B cell (primary cell): ENCODE measurements at regions not wholly inside any gene's neighbourhood (a gene's known extent, or its start where the extent isn't known, plus 50 kb on each side); places are given as distances from the start of the nearest gene placed in this dataset.

Source experiments
- ATAC-seq: fragments of 200-7000 bp; cut with Tn5 transposase; one replicate; pipeline ENCODE4 v1.10.0; 2021; ENCODE audit warnings: low read depth, mild to moderate bottlenecking, moderate number of reproducible peaks, moderate library complexity
- CTCF ChIA-PET: fragments of 350-600 bp; sonication (Branson Sonifier 250); formaldehyde crosslinking; loops from one replicate; lab custom pipeline; 2021; ENCODE audit warnings: antibody characterized with exemption, inconsistent platforms; lab: Charles Lee
- POLR2A ChIA-PET: fragments of 350-600 bp; sonication (Branson Sonifier 250); formaldehyde crosslinking; loops from one replicate; lab custom pipeline; 2021; ENCODE audit warnings: antibody characterized with exemption; lab: Charles Lee
- DNase-seq: peaks from one replicate; pipeline ENCODE4 v3.0.0; 2013
- H2AFZ ChIP-seq: 2 replicates; pipeline ENCODE4 v1.6.1; 2012; ENCODE audit warnings: mild to moderate bottlenecking, low read depth, low read length; ENCODE audit not compliant: insufficient read depth, poor library complexity, severe bottlenecking
- H3K27ac ChIP-seq, 2 donors: 1 replicate in 1 of 2; 2 replicates in 1 of 2; pipeline ENCODE4 v1.5.1; 2012 to 2013; ENCODE audit warnings: low read length in 2 of 2, mild to moderate bottlenecking in 2 of 2, moderate library complexity in 1 of 2
- H3K27me3 ChIP-seq, 4 experiments: fragments of 200-600 bp in 1 of 4; sonication (generic) in 1 of 4; replicated peaks in 1 of 4; 1 replicate in 2 of 4; 2 replicates in 2 of 4; pipeline versions ENCODE4 v1.6.1 to v1.7.0; 2013 to 2016; ENCODE audit warnings: low read length in 3 of 4, mild to moderate bottlenecking in 2 of 4, mixed read lengths in 1 of 4, moderate library complexity in 1 of 4; ENCODE audit not compliant: insufficient read depth in 4 of 4, control insufficient read depth in 3 of 4; ENCODE audit errors: control extremely low read depth in 1 of 4
- H3K36me3 ChIP-seq, 2 experiments: replicated peaks in 1 of 2; 1 replicate in 1 of 2; 2 replicates in 1 of 2; pipeline versions ENCODE4 v1.6.1 to v1.7.1; 2013; ENCODE audit warnings: low read length in 1 of 2; ENCODE audit not compliant: insufficient read depth in 2 of 2, control insufficient read depth in 1 of 2; ENCODE audit errors: control extremely low read depth in 1 of 2, extremely low read depth in 1 of 2
- H3K4me1 ChIP-seq, 2 donors: fragments of 200-600 bp in 1 of 2; sonication (generic) in 1 of 2; 1 replicate in 1 of 2; 2 replicates in 1 of 2; pipeline versions ENCODE4 v1.5.1 to v1.6.1; 2013 to 2017; ENCODE audit warnings: low read length in 2 of 2; ENCODE audit not compliant: control insufficient read depth in 2 of 2, insufficient read depth in 2 of 2
- H3K4me2 ChIP-seq: replicated peaks from 2 replicates; pipeline ENCODE3; 2012; ENCODE audit warnings: mild to moderate bottlenecking, low read depth, low read length; ENCODE audit not compliant: poor library complexity, severe bottlenecking
- H3K4me3 ChIP-seq, 5 experiments: fragments of 200-600 bp in 1 of 5; sonication (generic) in 1 of 5; 1 replicate in 3 of 5; 2 replicates in 2 of 5; pipeline versions ENCODE4 v1.5.1 to v1.7.0; 2011 to 2016; ENCODE audit warnings: low read length in 4 of 5, mild to moderate bottlenecking in 4 of 5, low read depth in 2 of 5, control low read depth in 1 of 5, moderate library complexity in 1 of 5; ENCODE audit not compliant: insufficient read depth in 1 of 5; ENCODE audit errors: control extremely low read depth in 1 of 5, extremely low read depth in 1 of 5
- H3K79me2 ChIP-seq: fragments of 200-600 bp; sonication (generic); one replicate; pipeline ENCODE4 v1.6.0; 2016; ENCODE audit warnings: low read length; ENCODE audit not compliant: control insufficient read depth, insufficient read depth
- H3K9ac ChIP-seq: fragments of 200-600 bp; sonication (generic); 2 replicates; pipeline ENCODE4 v1.6.1; 2017; ENCODE audit warnings: mild to moderate bottlenecking, low read length, moderate library complexity
- H3K9me3 ChIP-seq, 3 donors: one replicate each; pipeline versions ENCODE4 v1.6.1 to v1.7.1; 2013; ENCODE audit warnings: low read length in 2 of 3; ENCODE audit not compliant: control insufficient read depth in 2 of 3, insufficient read depth in 1 of 3; ENCODE audit errors: control extremely low read depth in 1 of 3
- H4K20me1 ChIP-seq: 2 replicates; pipeline ENCODE4 v1.6.0; 2012; ENCODE audit warnings: mild to moderate bottlenecking, low read length; ENCODE audit not compliant: insufficient read depth, control insufficient read depth, poor library complexity, severe bottlenecking
- H3K27ac Mint-ChIP-seq: one replicate; pipeline ENCODE4 v1.8.0; 2021; ENCODE audit warnings: mixed read lengths
- H3K27me3 Mint-ChIP-seq: one replicate; pipeline ENCODE4 v1.8.0; 2021; ENCODE audit warnings: mixed read lengths
- H3K4me1 Mint-ChIP-seq: one replicate; pipeline ENCODE4 v1.8.0; 2021; ENCODE audit warnings: mixed read lengths
- H3K4me3 Mint-ChIP-seq: one replicate; pipeline ENCODE4 v1.8.0; 2021; ENCODE audit warnings: mixed read lengths
- H3K9me3 Mint-ChIP-seq: one replicate; pipeline ENCODE4 v1.8.0; 2022; ENCODE audit warnings: mixed read lengths; ENCODE audit not compliant: insufficient read depth
- EZH2 ChIP-seq: IDR thresholded peaks from 2 replicates; pipeline ENCODE4 v1.6.1; 2012; ENCODE audit warnings: borderline replicate concordance, low read depth, mild to moderate bottlenecking, moderate library complexity, low read length; ENCODE audit not compliant: insufficient read depth, poor library complexity, severe bottlenecking
- WGBS: methylation state at CpG from one replicate; pipeline ENCODE4 v1.1.5; 2013; ENCODE audit warnings: missing lambda C conversion rate; ENCODE audit not compliant: insufficient coverage; 5-methylcytosine and 5-hydroxymethylcytosine counted together
- intact Hi-C: fragments of 100-400 bp; cut with micrococcal nuclease; formaldehyde crosslinking; loops from one replicate; pipeline ENCODE4 v1.10.0; 2022
- TF ChIP-seq, protein P1 (sequence below): fragments of 200-600 bp; IDR thresholded peaks from one replicate; pipeline ENCODE4 v1.8.0; 2022; ENCODE audit warnings: antibody characterized with exemption, mild to moderate bottlenecking

DNA sequence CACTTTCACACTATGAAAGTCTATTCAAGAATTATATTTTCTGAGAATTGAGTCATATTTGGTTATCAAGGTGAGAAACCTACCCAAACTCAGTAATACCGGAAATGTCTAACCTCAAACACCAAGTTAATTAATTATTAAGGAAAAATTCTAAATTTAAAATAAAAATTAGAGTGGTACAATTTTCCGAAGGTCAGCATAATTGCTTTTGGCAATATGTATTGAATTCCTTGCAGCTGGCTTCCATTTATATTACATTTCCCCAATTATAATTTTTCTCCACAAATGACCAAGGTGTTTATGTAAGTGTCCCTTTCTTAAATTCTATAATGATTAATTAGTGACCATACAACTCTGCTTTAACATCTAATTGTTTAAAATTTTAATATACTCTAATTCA, 316.0 kb upstream of the IRAK1BP1 start:
- Histone ChIP-seq H3K79me2 (no peaks in the 10 kb centered on the region), H3K9me3 (peaks cover 0 to 6% (median 3%) of the 10 kb centered on the region in 3 donors), H3K27me3 (no peaks in the 10 kb centered on the region), H3K27ac (no peak overlapping the region), H3K4me1 (no peaks in the 10 kb centered on the region), H3K9ac (no peak overlapping the region), H2AFZ (no peak overlapping the region), H3K4me2 (no peak overlapping the region), H3K4me3 (no peak overlapping the region), H4K20me1 (no peaks in the 10 kb centered on the region), H3K36me3 (no peaks in the 10 kb centered on the region)
- Mint-ChIP-seq H3K4me1 (no peaks in the 10 kb centered on the region), H3K9me3 (peaks cover 14% of the 10 kb centered on the region), H3K4me3 (no peak overlapping the region), H3K27ac (no peak overlapping the region), H3K27me3 (no peaks in the 10 kb centered on the region)
- intact Hi-C loops, result no loop called here
- ChIA-PET POLR2A (no interaction called here), CTCF (no interaction called here)
- no peak for DNase-seq
- no peak for ATAC-seq
- no CpG with 5 or more reads among the region's 2 CpGs for WGBS
- no peak for TF ChIP-seq EZH2
- TF ChIP-seq, protein P1, sequence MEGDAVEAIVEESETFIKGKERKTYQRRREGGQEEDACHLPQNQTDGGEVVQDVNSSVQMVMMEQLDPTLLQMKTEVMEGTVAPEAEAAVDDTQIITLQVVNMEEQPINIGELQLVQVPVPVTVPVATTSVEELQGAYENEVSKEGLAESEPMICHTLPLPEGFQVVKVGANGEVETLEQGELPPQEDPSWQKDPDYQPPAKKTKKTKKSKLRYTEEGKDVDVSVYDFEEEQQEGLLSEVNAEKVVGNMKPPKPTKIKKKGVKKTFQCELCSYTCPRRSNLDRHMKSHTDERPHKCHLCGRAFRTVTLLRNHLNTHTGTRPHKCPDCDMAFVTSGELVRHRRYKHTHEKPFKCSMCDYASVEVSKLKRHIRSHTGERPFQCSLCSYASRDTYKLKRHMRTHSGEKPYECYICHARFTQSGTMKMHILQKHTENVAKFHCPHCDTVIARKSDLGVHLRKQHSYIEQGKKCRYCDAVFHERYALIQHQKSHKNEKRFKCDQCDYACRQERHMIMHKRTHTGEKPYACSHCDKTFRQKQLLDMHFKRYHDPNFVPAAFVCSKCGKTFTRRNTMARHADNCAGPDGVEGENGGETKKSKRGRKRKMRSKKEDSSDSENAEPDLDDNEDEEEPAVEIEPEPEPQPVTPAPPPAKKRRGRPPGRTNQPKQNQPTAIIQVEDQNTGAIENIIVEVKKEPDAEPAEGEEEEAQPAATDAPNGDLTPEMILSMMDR, result no peak

DNA sequence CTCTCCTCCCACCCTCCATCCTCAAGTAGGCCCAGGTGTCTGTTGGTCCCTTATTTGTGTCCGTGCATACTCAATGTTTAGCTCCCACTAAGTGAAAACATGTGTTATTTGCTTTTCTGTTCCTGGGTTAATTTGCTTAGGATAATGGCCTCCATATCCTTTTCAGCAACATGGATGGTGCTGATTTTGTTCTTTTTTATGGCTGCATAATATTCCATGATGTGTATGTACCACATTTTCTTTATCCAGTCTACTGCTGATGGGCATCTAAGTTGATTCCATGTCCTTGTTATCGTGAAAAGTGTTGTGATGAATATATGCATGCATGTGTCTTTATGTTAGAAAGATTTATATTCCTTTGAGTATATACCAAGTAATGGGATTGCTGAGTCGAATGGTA, 314.9 kb upstream of the IRAK1BP1 start:
- POLR2A ChIA-PET, result no interaction called here
- Histone ChIP-seq H4K20me1 (no peaks in the 10 kb centered on the region), H2AFZ (no peak overlapping the region), H3K79me2 (no peaks in the 10 kb centered on the region), H3K9me3 (peaks cover 0 to 8% (median 3%) of the 10 kb centered on the region in 3 donors), H3K27ac (no peak overlapping the region), H3K9ac (no peak overlapping the region), H3K27me3 (no peaks in the 10 kb centered on the region), H3K4me3 (no peak overlapping the region), H3K4me2 (no peak overlapping the region), H3K36me3 (no peaks in the 10 kb centered on the region), H3K4me1 (no peaks in the 10 kb centered on the region)
- intact Hi-C loops, result no loop called here
- Mint-ChIP-seq H3K27ac (no peak overlapping the region), H3K27me3 (no peaks in the 10 kb centered on the region), H3K9me3 (peaks cover 20% of the 10 kb centered on the region), H3K4me3 (no peak overlapping the region), H3K4me1 (no peaks in the 10 kb centered on the region)
- WGBS, result no CpG with 5 or more reads among the region's 3 CpGs
- no peak for TF ChIP-seq EZH2
- TF ChIP-seq, protein P1, result no peak
- ATAC-seq, result no peak
- DNase-seq, result no peak
- CTCF ChIA-PET, result no interaction called here
